ENCODE measurements at regions not wholly inside any gene's neighbourhood (a gene's known extent, or its start where the extent isn't known, plus 50 kb on each side); places are given as distances from the start of the nearest gene placed in this dataset.

- no peak for DNase-seq (ENCODE audit: insufficient read length, low spot score)
- TF ChIP-seq CTCF (IDR thresholded peaks at IDR 0.05; ENCODE audit: insufficient read depth, missing control alignments): no peak
- FAIRE-seq: no peak
Observed at GRCh38 chr13:97520061-97520460, 86.1 kb downstream of the RAP2A start.

DNA sequence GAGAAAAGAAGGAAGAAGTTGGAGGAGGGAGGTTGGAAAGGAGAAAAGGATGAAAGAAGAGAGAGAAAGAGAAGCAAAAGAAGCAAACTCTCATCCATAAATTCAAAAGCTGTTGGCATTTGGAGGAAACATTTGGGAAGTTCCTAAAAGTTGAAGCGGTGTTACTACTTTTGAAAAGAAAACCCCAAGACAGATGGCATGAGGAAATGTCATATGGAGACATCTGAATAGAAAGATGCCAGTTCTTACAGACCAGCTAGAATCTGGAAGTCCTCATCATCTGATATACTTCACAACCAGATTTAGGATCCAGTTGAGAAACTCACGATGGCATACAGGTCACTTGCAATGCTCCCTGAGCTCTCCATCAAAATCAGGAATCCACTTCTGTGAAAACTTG is 86.9 kb downstream of the RAP2A start:
- DNase-seq (ENCODE audit: insufficient read length, low spot score): no peak
- no peak for FAIRE-seq
- TF ChIP-seq CTCF (IDR thresholded peaks at IDR 0.05; ENCODE audit: insufficient read depth, missing control alignments): no peak

- TF ChIP-seq CTCF (IDR thresholded peaks at IDR 0.05; ENCODE audit: insufficient read depth, missing control alignments): no peak
- FAIRE-seq (no peak), DNase-seq (ENCODE audit: insufficient read length, low spot score) (no peak)
Observed at GRCh38 chr13:97521726-97522125, 87.8 kb downstream of the RAP2A start.

DNA sequence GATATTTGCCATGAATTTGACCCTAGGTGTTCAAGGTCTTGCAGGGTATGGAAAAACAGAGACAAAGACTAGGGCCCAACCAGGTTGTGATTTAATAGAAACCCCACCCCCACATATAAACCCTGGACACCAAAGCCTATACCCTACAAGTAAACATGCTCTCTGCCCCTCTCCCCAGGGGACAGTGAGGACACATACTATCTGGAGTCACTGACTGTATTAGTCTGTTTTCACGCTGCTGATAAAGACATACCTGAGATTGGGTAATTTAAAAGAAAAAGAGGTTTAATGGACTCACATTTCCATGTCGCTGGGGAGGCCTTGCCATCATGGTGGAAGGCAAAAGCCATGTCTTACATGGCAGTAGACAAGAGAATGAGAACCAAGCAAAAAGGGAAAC is 88.3 kb downstream of the RAP2A start:
- DNase-seq (ENCODE audit: insufficient read length, low spot score): no peak
- no peak for FAIRE-seq
- no peak for TF ChIP-seq CTCF (IDR thresholded peaks at IDR 0.05; ENCODE audit: insufficient read depth, missing control alignments)

- DNase-seq (ENCODE audit: insufficient read length, low spot score) (no peak), FAIRE-seq (no peak)
- TF ChIP-seq CTCF (IDR thresholded peaks at IDR 0.05; ENCODE audit: insufficient read depth, missing control alignments): no peak
Observed at GRCh38 chr13:97526556-97526955, 92.6 kb downstream of the RAP2A start.

DNA sequence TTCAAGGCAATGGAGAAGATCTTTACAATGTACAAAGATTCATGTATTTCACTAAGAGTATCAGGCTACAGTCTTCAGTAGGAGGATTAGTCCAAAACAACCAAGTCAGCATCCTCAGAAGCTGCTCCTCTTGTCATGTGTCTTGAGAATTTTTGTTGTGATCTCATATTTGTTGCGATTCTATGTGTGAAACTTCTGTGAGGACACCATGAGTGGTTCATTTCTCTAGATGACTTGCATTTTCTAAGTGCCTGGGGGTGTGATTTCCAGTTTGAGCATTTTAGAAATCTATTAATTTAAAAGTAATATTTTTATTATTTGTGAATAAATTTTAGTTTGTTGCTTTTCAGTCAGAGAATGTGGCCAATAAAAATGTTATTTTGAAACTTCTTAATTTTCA is 94.5 kb downstream of the RAP2A start:
- no peak for DNase-seq (ENCODE audit: insufficient read length, low spot score)
- no peak for TF ChIP-seq CTCF (IDR thresholded peaks at IDR 0.05; ENCODE audit: insufficient read depth, missing control alignments)
- no peak for FAIRE-seq

DNA sequence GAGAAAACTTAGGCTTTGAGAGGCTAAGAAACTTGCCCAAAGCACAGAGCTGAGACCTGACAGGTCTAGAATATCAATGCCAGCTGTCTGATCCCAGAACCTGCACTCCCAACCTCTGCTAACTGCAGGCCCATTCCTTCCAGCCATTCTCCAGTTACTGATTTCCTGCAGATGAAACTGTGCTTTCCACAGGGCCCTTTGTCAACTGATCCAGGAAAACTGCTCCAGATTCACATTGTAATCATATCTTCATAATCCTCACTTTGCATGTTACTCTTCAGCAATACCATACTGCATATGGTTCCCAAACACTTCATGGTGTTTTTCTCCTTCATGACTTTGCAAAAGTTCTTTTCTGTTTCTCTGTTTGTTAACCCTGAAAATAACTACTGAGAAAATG is 100.6 kb downstream of the RAP2A start:
- FAIRE-seq (no peak), DNase-seq (ENCODE audit: insufficient read length, low spot score) (no peak)
- TF ChIP-seq CTCF (IDR thresholded peaks at IDR 0.05; ENCODE audit: insufficient read depth, missing control alignments): no peak

Data from D721Med (cell line).